Mesothelial cell of epicardium (in vitro differentiated cells): ENCODE measurements at regions not wholly inside any gene's neighbourhood (a gene's known extent, or its start where the extent isn't known, plus 50 kb on each side); places are given as distances from the start of the nearest gene placed in this dataset.

Source experiments
- DNase-seq, 2 experiments: peaks; one replicate each; pipeline ENCODE4 v3.0.0; 2021; ENCODE audit warnings: low spot score in 2 of 2; ENCODE audit not compliant: unreplicated experiment in 2 of 2
- H3K27ac Mint-ChIP-seq: 2 replicates; pipeline ENCODE4 v1.8.0; 2021; ENCODE audit warnings: mixed read lengths
- H3K27me3 Mint-ChIP-seq: 2 replicates; pipeline ENCODE4 v1.8.0; 2021; ENCODE audit warnings: low read depth, mixed read lengths
- H3K36me3 Mint-ChIP-seq: 2 replicates; pipeline ENCODE4 v1.8.0; 2021; ENCODE audit warnings: mixed read lengths
- H3K4me1 Mint-ChIP-seq: 2 replicates; pipeline ENCODE4 v1.8.0; 2021; ENCODE audit warnings: mixed read lengths
- H3K4me3 Mint-ChIP-seq: 2 replicates; pipeline ENCODE4 v1.8.0; 2021; ENCODE audit warnings: mild to moderate bottlenecking, moderate library complexity, mixed read lengths
- H3K9me3 Mint-ChIP-seq: 2 replicates; pipeline ENCODE4 v1.8.0; 2021; ENCODE audit warnings: mixed read lengths
- TF ChIP-seq, protein P1 (sequence below): fragments of 200-600 bp; sonication (generic); IDR thresholded peaks from one replicate; pipeline ENCODE4 v1.5.0; 2021; ENCODE audit warnings: antibody characterized with exemption; ENCODE audit not compliant: unreplicated experiment

DNA sequence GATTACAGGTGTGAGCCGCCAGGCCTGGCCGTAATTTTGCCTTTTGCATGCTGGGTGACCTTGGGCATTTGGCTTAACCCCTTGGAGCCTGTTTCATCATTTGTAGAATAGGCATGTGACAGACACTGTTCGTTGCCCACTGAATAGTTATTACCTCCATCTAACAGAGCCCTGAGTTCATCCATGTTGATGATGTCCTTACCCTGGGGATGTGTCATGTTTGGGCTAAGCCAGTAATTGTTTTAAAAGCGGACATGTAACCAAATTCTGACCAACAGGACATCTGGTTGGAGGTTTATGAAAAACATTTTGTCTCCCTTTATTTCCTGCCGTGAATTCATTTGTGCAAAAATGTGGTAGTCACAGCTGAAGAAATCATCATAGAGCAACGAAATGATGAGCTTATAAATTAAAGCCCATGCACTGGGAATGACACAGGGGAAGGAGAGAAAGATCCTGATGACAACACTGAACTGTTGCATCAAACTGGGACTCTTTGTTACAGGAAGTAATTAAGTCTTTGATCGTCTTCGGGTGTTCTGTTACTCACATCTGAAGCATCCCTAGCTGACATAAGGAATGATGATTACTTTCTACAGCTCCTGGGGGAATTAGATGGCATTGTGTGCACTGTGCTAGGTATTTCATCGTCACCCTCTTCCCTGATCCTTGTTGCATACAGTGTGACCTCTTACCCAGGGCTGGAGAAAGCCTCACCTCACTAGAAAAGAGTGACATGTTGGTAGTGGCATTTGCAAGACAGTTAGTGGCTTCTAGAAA, 117.8 kb downstream of the FGF18 start:
- H3K27me3 Mint-ChIP-seq = peaks cover 6% of the 10 kb centered on the region
- H3K36me3 Mint-ChIP-seq = no peaks in the 10 kb centered on the region
- TF ChIP-seq, protein P1, sequence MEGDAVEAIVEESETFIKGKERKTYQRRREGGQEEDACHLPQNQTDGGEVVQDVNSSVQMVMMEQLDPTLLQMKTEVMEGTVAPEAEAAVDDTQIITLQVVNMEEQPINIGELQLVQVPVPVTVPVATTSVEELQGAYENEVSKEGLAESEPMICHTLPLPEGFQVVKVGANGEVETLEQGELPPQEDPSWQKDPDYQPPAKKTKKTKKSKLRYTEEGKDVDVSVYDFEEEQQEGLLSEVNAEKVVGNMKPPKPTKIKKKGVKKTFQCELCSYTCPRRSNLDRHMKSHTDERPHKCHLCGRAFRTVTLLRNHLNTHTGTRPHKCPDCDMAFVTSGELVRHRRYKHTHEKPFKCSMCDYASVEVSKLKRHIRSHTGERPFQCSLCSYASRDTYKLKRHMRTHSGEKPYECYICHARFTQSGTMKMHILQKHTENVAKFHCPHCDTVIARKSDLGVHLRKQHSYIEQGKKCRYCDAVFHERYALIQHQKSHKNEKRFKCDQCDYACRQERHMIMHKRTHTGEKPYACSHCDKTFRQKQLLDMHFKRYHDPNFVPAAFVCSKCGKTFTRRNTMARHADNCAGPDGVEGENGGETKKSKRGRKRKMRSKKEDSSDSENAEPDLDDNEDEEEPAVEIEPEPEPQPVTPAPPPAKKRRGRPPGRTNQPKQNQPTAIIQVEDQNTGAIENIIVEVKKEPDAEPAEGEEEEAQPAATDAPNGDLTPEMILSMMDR = no peak
- no peaks in the 10 kb centered on the region for H3K4me1 Mint-ChIP-seq
- no peak overlapping the region for H3K4me3 Mint-ChIP-seq
- H3K27ac Mint-ChIP-seq = no peak overlapping the region
- H3K9me3 Mint-ChIP-seq = no peaks in the 10 kb centered on the region
- DNase-seq = no peak

DNA sequence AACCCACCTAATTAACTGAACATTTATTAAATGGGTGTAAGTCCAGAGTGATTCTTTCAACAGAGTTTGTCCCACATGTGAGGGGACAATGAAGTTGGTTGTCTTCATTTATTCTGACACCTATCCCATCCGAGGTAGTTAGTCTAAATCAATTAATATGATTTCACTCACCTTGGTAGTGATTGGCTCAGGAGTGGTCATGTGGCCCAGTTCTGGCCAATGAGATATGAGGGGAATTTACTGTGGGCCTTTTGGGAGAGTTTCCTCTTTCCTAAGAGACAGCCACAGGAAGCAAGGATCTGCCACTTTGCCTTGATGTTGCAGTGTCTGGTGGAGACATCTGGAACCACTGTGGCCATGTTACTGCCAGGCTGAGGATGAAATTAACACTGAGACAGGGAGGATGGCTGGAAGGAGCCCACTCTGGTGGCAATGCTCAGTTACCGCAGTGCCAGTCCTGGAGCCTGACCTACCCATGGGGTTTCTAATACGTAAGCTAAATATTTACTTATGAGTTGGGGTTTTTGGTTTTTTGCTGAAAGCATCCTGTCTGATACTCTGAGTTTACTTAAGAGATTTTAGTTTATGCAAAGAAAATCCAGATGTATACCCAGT, 118.6 kb downstream of the FGF18 start:
- Mint-ChIP-seq H3K27ac (no peak overlapping the region), H3K36me3 (no peaks in the 10 kb centered on the region), H3K4me1 (no peaks in the 10 kb centered on the region), H3K9me3 (no peaks in the 10 kb centered on the region), H3K4me3 (no peak overlapping the region), H3K27me3 (peaks cover 6% of the 10 kb centered on the region)
- DNase-seq = no peak
- TF ChIP-seq, protein P1 = no peak

DNA sequence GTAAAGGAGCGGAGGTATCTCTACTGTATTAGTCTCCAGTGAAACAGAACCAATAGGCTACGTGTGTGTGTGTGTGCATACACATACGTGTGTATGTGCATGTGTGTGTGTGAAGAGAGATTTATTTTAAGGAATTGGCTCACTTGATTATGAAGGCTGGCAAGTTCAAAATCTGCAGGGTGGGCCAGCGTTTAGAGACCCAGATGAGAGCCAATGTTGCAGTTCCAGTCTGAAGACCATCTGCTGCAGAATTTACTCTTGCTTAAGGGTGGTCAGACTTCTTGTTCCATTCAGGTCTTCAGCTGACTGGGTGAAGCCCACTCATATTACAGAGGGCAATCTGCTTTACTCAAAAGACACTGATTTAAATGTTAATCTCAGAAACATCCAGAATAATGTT, 119.2 kb downstream of the FGF18 start:
- no peak for DNase-seq
- TF ChIP-seq, protein P1 = no peak
- H3K27me3 Mint-ChIP-seq = peaks cover 6% of the 10 kb centered on the region
- H3K27ac Mint-ChIP-seq = no peak overlapping the region
- no peak overlapping the region for H3K4me3 Mint-ChIP-seq
- no peaks in the 10 kb centered on the region for H3K4me1 Mint-ChIP-seq
- H3K9me3 Mint-ChIP-seq = no peaks in the 10 kb centered on the region
- H3K36me3 Mint-ChIP-seq = no peaks in the 10 kb centered on the region

GRCh38 chr5:171540865-171541264, 121.4 kb downstream of the FGF18 start:
- Mint-ChIP-seq H3K4me1 (no peaks in the 10 kb centered on the region), H3K36me3 (no peaks in the 10 kb centered on the region), H3K27me3 (peaks cover 6% of the 10 kb centered on the region), H3K27ac (no peak overlapping the region), H3K4me3 (no peak overlapping the region), H3K9me3 (no peaks in the 10 kb centered on the region)
- TF ChIP-seq, protein P1 = no peak
- DNase-seq = no peak

- H3K36me3 Mint-ChIP-seq = no peaks in the 10 kb centered on the region
- peaks cover 6% of the 10 kb centered on the region for H3K27me3 Mint-ChIP-seq
- no peak overlapping the region for H3K27ac Mint-ChIP-seq
- no peaks in the 10 kb centered on the region for H3K4me1 Mint-ChIP-seq
- H3K9me3 Mint-ChIP-seq = no peaks in the 10 kb centered on the region
- no peak overlapping the region for H3K4me3 Mint-ChIP-seq
- DNase-seq = peak in 1 of 2 experiments; percentile 34
- TF ChIP-seq, protein P1 = no peak
These were observed 121.9 kb downstream of the FGF18 start for GRCh38 chr5:171541341-171541776.
